H9 (cell line): ENCODE measurements at regions not wholly inside any gene's neighbourhood (a gene's known extent, or its start where the extent isn't known, plus 50 kb on each side); places are given as distances from the start of the nearest gene placed in this dataset.

Source experiments
- DNase-seq: peaks from one replicate; pipeline ENCODE4 v3.0.0-alpha.2; 2017
- H2AFZ ChIP-seq: one replicate; pipeline ENCODE4 v1.6.1; 2013; ENCODE audit warnings: mild to moderate bottlenecking, low read length, control low read depth, moderate library complexity
- H2AK5ac ChIP-seq: 2 replicates; pipeline ENCODE4 v1.6.1; 2013; ENCODE audit warnings: low read length, control low read depth, mixed read lengths; ENCODE audit not compliant: insufficient read length
- H2BK120ac ChIP-seq: one replicate; pipeline ENCODE4 v1.6.1; 2013; ENCODE audit warnings: low read depth, mild to moderate bottlenecking, low read length, control low read depth, inconsistent platforms; ENCODE audit not compliant: poor library complexity, severe bottlenecking
- H2BK12ac ChIP-seq: 2 replicates; pipeline ENCODE4 v1.6.1; 2013; ENCODE audit warnings: low read length, control low read depth, mixed read lengths, low read depth; ENCODE audit not compliant: insufficient read length
- H2BK15ac ChIP-seq: 2 replicates; pipeline ENCODE4 v1.6.1; 2013; ENCODE audit warnings: low read depth, low read length, control low read depth
- H2BK20ac ChIP-seq: one replicate; pipeline ENCODE4 v1.6.1; 2013; ENCODE audit warnings: low read depth, mild to moderate bottlenecking, low read length, control low read depth, inconsistent platforms; ENCODE audit not compliant: poor library complexity, severe bottlenecking
- H2BK5ac ChIP-seq: 2 replicates; pipeline ENCODE4 v1.6.1; 2013; ENCODE audit warnings: low read length, control low read depth, mixed read lengths; ENCODE audit not compliant: insufficient read length
- H3K14ac ChIP-seq: 2 replicates; pipeline ENCODE4 v1.6.1; 2013; ENCODE audit warnings: low read length, control low read depth; ENCODE audit not compliant: insufficient read depth
- H3K18ac ChIP-seq: 2 replicates; pipeline ENCODE4 v1.6.1; 2013; ENCODE audit warnings: low read depth, mild to moderate bottlenecking, mixed read lengths, low read length, control low read depth; ENCODE audit not compliant: insufficient read length
- H3K23ac ChIP-seq: 2 replicates; pipeline ENCODE4 v1.6.1; 2013; ENCODE audit warnings: low read length, control low read depth, mixed read lengths, low read depth; ENCODE audit not compliant: insufficient read length
- H3K23me2 ChIP-seq: 2 replicates; pipeline ENCODE4 v1.6.1; 2013; ENCODE audit warnings: low read depth, mild to moderate bottlenecking, mixed read lengths, low read length, control low read depth; ENCODE audit not compliant: insufficient read length, poor library complexity, severe bottlenecking
- H3K27ac ChIP-seq: 2 replicates; pipeline ENCODE4 v1.5.1; 2013; ENCODE audit warnings: low read length, control low read depth, mixed read lengths, low read depth; ENCODE audit not compliant: insufficient read length
- H3K27me3 ChIP-seq: 2 replicates; pipeline ENCODE4 v1.6.1; 2013; ENCODE audit warnings: low read length, control low read depth, inconsistent platforms; ENCODE audit not compliant: insufficient read depth
- H3K4ac ChIP-seq: 2 replicates; pipeline ENCODE4 v1.6.1; 2013; ENCODE audit warnings: low read depth, mild to moderate bottlenecking, control low read depth, inconsistent platforms, low read length, moderate library complexity
- H3K4me1 ChIP-seq: 2 replicates; pipeline ENCODE4 v1.6.1; 2013; ENCODE audit warnings: low read length, control low read depth, inconsistent platforms; ENCODE audit not compliant: insufficient read depth
- H3K4me2 ChIP-seq: 2 replicates; pipeline ENCODE4 v1.6.1; 2013; ENCODE audit warnings: low read length, control low read depth, mixed read lengths; ENCODE audit not compliant: insufficient read length, insufficient read depth
- H3K56ac ChIP-seq: 2 replicates; pipeline ENCODE4 v1.6.1; 2013; ENCODE audit warnings: low read depth, mild to moderate bottlenecking, mixed read lengths, low read length, control low read depth; ENCODE audit not compliant: insufficient read length
- H3K79me1 ChIP-seq: 2 replicates; pipeline ENCODE4 v1.6.1; 2013; ENCODE audit warnings: low read depth, mild to moderate bottlenecking, moderate library complexity, low read length, control low read depth, inconsistent platforms; ENCODE audit not compliant: insufficient read depth, poor library complexity, severe bottlenecking
- H3K79me2 ChIP-seq: 2 replicates; pipeline ENCODE4 v1.6.1; 2013; ENCODE audit warnings: low read length, control low read depth, inconsistent platforms; ENCODE audit not compliant: insufficient read depth
- H3K9ac ChIP-seq: 2 replicates; pipeline ENCODE4 v1.6.1; 2013; ENCODE audit warnings: low read length, control low read depth, mixed read lengths; ENCODE audit not compliant: insufficient read length; ENCODE audit errors: extremely low read depth
- H3K9me3 ChIP-seq: one replicate; pipeline ENCODE4 v1.6.1; 2013; ENCODE audit warnings: low read depth, low read length, inconsistent platforms; ENCODE audit not compliant: control insufficient read depth
- H3T11ph ChIP-seq: one replicate; pipeline ENCODE4 v1.6.1; 2013; ENCODE audit warnings: mild to moderate bottlenecking, low read length, control low read depth, inconsistent platforms
- H4K20me1 ChIP-seq: one replicate; pipeline ENCODE4 v1.6.1; 2013; ENCODE audit not compliant: control insufficient read depth, insufficient read length, insufficient read depth
- H4K5ac ChIP-seq: 2 replicates; pipeline ENCODE4 v1.6.1; 2013; ENCODE audit warnings: low read depth, mild to moderate bottlenecking, mixed read lengths, low read length, control low read depth; ENCODE audit not compliant: insufficient read length
- H4K8ac ChIP-seq: replicated peaks from 2 replicates; pipeline ENCODE4 v1.6.1; 2013; ENCODE audit warnings: low read length, control low read depth, mixed read lengths, low read depth; ENCODE audit not compliant: insufficient read length
- H4K91ac ChIP-seq: 2 replicates; pipeline ENCODE4 v1.6.1; 2013; ENCODE audit warnings: low read depth, mild to moderate bottlenecking, moderate library complexity, mixed read lengths, low read length, control low read depth; ENCODE audit not compliant: insufficient read length
- H3K27ac Mint-ChIP-seq, 3 experiments: 2 replicates in 2 of 3; 3 replicates in 1 of 3; pipeline ENCODE4 v1.8.0; 2020 to 2021; ENCODE audit warnings: mixed read lengths in 3 of 3, mild to moderate bottlenecking in 1 of 3, moderate library complexity in 1 of 3
- H3K27me3 Mint-ChIP-seq: 2 replicates; pipeline ENCODE4 v1.8.0; 2021; ENCODE audit warnings: low read depth, mild to moderate bottlenecking, moderate library complexity, mixed read lengths
- H3K36me3 Mint-ChIP-seq, 3 experiments: 2 replicates in 2 of 3; 3 replicates in 1 of 3; pipeline ENCODE4 v1.8.0; 2020 to 2021; ENCODE audit warnings: low read depth in 3 of 3, mixed read lengths in 3 of 3; ENCODE audit not compliant: insufficient read depth in 1 of 3
- H3K4me1 Mint-ChIP-seq, 2 experiments: 2 replicates each; pipeline ENCODE4 v1.8.0; 2020; ENCODE audit warnings: mixed read lengths in 2 of 2
- H3K4me3 Mint-ChIP-seq, 2 experiments: 2 replicates in 1 of 2; 3 replicates in 1 of 2; pipeline ENCODE4 v1.8.0; 2020 to 2021; ENCODE audit warnings: mild to moderate bottlenecking in 2 of 2, mixed read lengths in 2 of 2, moderate library complexity in 1 of 2
- H3K9me3 Mint-ChIP-seq, 2 experiments: 2 replicates in 1 of 2; 3 replicates in 1 of 2; pipeline ENCODE4 v1.8.0; 2020; ENCODE audit warnings: mild to moderate bottlenecking in 2 of 2, mixed read lengths in 2 of 2, moderate library complexity in 1 of 2
- CTCF ChIP-seq: fragments of 200-600 bp; sonication (generic); conservative IDR thresholded peaks from 3 replicates; pipeline ENCODE4 v1.8.0; 2021; ENCODE audit warnings: antibody characterized with exemption, mild to moderate bottlenecking
- WGBS: extraction: QIAGEN DNeasy Blood & Tissue Kit; methylation state at CpG from one replicate; pipeline ENCODE4 v1.1.7; 2013; ENCODE audit warnings: missing lambda C conversion rate, low lambda C conversion rate, mixed read lengths; ENCODE audit not compliant: insufficient read length; ENCODE audit errors: extremely low coverage; 5-methylcytosine and 5-hydroxymethylcytosine counted together

DNA sequence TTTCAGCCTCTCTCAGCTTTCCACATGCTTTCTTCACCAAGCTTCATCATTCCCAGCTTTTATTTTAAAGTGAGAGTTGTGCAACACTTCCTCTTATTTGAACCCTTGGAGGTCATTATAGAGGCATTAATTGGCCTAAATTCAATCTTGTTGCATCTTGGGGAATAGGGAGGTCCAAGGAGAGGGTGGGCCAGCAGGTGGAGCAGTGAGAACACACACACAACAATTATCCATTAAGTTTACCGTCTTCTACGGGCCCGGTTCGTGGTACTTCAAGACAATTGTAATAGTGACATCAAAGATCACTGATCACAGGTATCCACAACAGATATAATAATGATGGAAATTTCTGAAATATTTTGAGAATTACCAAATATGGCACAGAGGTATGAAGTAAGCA lies 457.2 kb upstream of the SMIM21 start:
- H2BK20ac ChIP-seq: no peak overlapping the region
- no peaks in the 10 kb centered on the region for H3K79me2 ChIP-seq
- no peak overlapping the region for H3T11ph ChIP-seq
- peak; percentile 69 for TF ChIP-seq CTCF
- Mint-ChIP-seq H3K4me3 (no peak overlapping the region), H3K27ac (no peak overlapping the region), H3K27me3 (no peaks in the 10 kb centered on the region), H3K9me3 (peaks cover 0 to 3% of the 10 kb centered on the region in 2 experiments; a peak in 3 of 5 replicates), H3K36me3 (no peaks in the 10 kb centered on the region), H3K4me1 (no peaks in the 10 kb centered on the region)
- H4K91ac ChIP-seq: no peak overlapping the region
- no peak overlapping the region for H3K9ac ChIP-seq
- H4K20me1 ChIP-seq: no peaks in the 10 kb centered on the region
- no peak overlapping the region for H2AK5ac ChIP-seq
- H4K5ac ChIP-seq: no peak overlapping the region
- no peak overlapping the region for H2BK5ac ChIP-seq
- H3K27me3 ChIP-seq: no peaks in the 10 kb centered on the region
- no peak overlapping the region for H3K14ac ChIP-seq
- peak; percentile 39 for DNase-seq
- H3K9me3 ChIP-seq: no peaks in the 10 kb centered on the region
- H3K18ac ChIP-seq: no peak overlapping the region
- no peaks in the 10 kb centered on the region for H3K23me2 ChIP-seq
- no peaks in the 10 kb centered on the region for H3K79me1 ChIP-seq
- no peak overlapping the region for H2BK120ac ChIP-seq
- no peak overlapping the region for H3K56ac ChIP-seq
- H3K4me1 ChIP-seq: no peaks in the 10 kb centered on the region
- H2BK15ac ChIP-seq: no peak overlapping the region
- H4K8ac ChIP-seq: no peak overlapping the region
- no CpG with 5 or more reads among the region's 4 CpGs for WGBS
- no peak overlapping the region for H3K4ac ChIP-seq
- no peak overlapping the region for H3K4me2 ChIP-seq
- no peak overlapping the region for H2BK12ac ChIP-seq
- H2AFZ ChIP-seq: no peak overlapping the region
- H3K27ac ChIP-seq: no peak overlapping the region
- no peak overlapping the region for H3K23ac ChIP-seq
